ENCODE measurements at regions not wholly inside any gene's neighbourhood (a gene's known extent, or its start where the extent isn't known, plus 50 kb on each side); places are given as distances from the start of the nearest gene placed in this dataset.

DNA sequence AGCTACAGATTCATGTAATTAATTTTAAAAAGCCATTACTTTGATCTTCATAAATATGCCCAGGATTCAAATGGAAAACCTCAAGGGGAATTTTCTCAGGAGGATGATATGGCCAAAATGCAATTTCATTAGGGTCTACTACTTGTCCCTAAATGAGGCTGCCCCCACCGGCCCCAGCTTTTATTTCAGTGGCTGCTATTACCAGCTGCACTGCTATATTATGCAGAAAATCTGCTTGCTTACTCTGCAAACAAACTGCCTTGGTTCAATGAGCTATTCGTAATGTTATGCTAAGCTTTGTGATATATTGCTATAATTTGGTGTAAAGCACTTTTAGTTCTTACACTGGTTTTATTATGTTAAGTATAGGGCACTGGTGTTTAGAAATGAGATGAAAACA lies 137.3 kb upstream of the TMTC4 start:
- no peak for TF ChIP-seq EZH2 (IDR thresholded peaks at IDR 0.05; ENCODE audit: borderline replicate concordance)
- TF ChIP-seq, protein P1, sequence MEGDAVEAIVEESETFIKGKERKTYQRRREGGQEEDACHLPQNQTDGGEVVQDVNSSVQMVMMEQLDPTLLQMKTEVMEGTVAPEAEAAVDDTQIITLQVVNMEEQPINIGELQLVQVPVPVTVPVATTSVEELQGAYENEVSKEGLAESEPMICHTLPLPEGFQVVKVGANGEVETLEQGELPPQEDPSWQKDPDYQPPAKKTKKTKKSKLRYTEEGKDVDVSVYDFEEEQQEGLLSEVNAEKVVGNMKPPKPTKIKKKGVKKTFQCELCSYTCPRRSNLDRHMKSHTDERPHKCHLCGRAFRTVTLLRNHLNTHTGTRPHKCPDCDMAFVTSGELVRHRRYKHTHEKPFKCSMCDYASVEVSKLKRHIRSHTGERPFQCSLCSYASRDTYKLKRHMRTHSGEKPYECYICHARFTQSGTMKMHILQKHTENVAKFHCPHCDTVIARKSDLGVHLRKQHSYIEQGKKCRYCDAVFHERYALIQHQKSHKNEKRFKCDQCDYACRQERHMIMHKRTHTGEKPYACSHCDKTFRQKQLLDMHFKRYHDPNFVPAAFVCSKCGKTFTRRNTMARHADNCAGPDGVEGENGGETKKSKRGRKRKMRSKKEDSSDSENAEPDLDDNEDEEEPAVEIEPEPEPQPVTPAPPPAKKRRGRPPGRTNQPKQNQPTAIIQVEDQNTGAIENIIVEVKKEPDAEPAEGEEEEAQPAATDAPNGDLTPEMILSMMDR (IDR thresholded peaks at IDR 0.05; ENCODE audit: poor library complexity), result no peak

Measured in hepatocyte (in vitro differentiated cells).